ENCODE measurements at regions not wholly inside any gene's neighbourhood (a gene's known extent, or its start where the extent isn't known, plus 50 kb on each side); places are given as distances from the start of the nearest gene placed in this dataset.

- no peak overlapping the region for H3K27ac ChIP-seq
- intact Hi-C loops (cut with DNase I; ENCODE audit: low total_unique reads): no loop called here
Measured at GRCh38 chr3:56916716-56917360, 115.1 kb upstream of the ARHGEF3 start.

GRCh38 chr3:56915966-56916586, 114.3 kb upstream of the ARHGEF3 start:
- H3K27me3 ChIP-seq: no peaks in the 10 kb centered on the region
- no peak for TF ChIP-seq CTCF (IDR thresholded peaks at IDR 0.05)
- no peak for TF ChIP-seq POLR2A (IDR thresholded peaks at IDR 0.05)
- DNase-seq: no peak
- 52 to 71% methylated on average over 14 to 16 of the region's 16 CpGs for WGBS, 2 donors
- no peak overlapping the region for H3K27ac ChIP-seq
- H3K4me1 ChIP-seq: peaks cover 10% of the 10 kb centered on the region
- H3K9me3 ChIP-seq: no peaks in the 10 kb centered on the region
- H3K36me3 ChIP-seq (ENCODE audit: low read depth, missing control alignments): no peaks in the 10 kb centered on the region
- intact Hi-C loops (cut with DNase I; ENCODE audit: low total_unique reads): no loop called here
- no peak overlapping the region for H3K4me3 ChIP-seq

More at GRCh38 chr3:56916716-56917360, 115.1 kb upstream of the ARHGEF3 start:
- no peak for DNase-seq
- Histone ChIP-seq H3K9me3 (no peaks in the 10 kb centered on the region), H3K4me1 (peaks cover 17% of the 10 kb centered on the region), H3K4me3 (no peak overlapping the region), H3K27me3 (no peaks in the 10 kb centered on the region), H3K36me3 (ENCODE audit: low read depth, missing control alignments) (no peaks in the 10 kb centered on the region)
- 52 to 80% methylated on average over 4 of the region's 4 CpGs for whole genome bisulfite sequencing, 2 donors
- TF ChIP-seq CTCF (IDR thresholded peaks at IDR 0.05) (no peak), POLR2A (IDR thresholded peaks at IDR 0.05) (no peak)

GRCh38 chr3:56914646-56915045, 112.9 kb upstream of the ARHGEF3 start:
- 82 to 83% methylated on average over 3 of the region's 3 CpGs for WGBS, 2 donors
- TF ChIP-seq POLR2A (IDR thresholded peaks at IDR 0.05): no peak
- no peak for TF ChIP-seq CTCF (IDR thresholded peaks at IDR 0.05)

GRCh38 chr3:56911363-56911762, 109.6 kb upstream of the ARHGEF3 start:
- Histone ChIP-seq H3K9me3 (no peaks in the 10 kb centered on the region), H3K27ac (no peak overlapping the region), H3K4me3 (no peak overlapping the region), H3K36me3 (ENCODE audit: low read depth, missing control alignments) (no peaks in the 10 kb centered on the region), H3K4me1 (peaks cover 4% of the 10 kb centered on the region), H3K27me3 (no peaks in the 10 kb centered on the region)
- intact Hi-C loops (cut with DNase I; ENCODE audit: low total_unique reads): no loop called here
- no peak for TF ChIP-seq CTCF (IDR thresholded peaks at IDR 0.05)
- no peak for TF ChIP-seq POLR2A (IDR thresholded peaks at IDR 0.05)
- DNase-seq: no peak
- WGBS, 2 donors: 54 to 72% methylated on average over 8 of the region's 8 CpGs

More at GRCh38 chr3:56914646-56915045, 112.9 kb upstream of the ARHGEF3 start:
- Histone ChIP-seq H3K9me3 (no peaks in the 10 kb centered on the region), H3K36me3 (ENCODE audit: low read depth, missing control alignments) (no peaks in the 10 kb centered on the region), H3K4me3 (no peak overlapping the region), H3K4me1 (peaks cover 8% of the 10 kb centered on the region), H3K27ac (no peak overlapping the region), H3K27me3 (no peaks in the 10 kb centered on the region)
- intact Hi-C loops (cut with DNase I; ENCODE audit: low total_unique reads): no loop called here
- no peak for DNase-seq

- no peak for DNase-seq
- Histone ChIP-seq H3K4me3 (no peak overlapping the region), H3K9me3 (no peaks in the 10 kb centered on the region), H3K27ac (no peak overlapping the region), H3K36me3 (ENCODE audit: low read depth, missing control alignments) (no peaks in the 10 kb centered on the region), H3K4me1 (no peaks in the 10 kb centered on the region), H3K27me3 (no peaks in the 10 kb centered on the region)
- WGBS, 2 donors: 83 to 86% methylated on average over 6 of the region's 6 CpGs
- intact Hi-C loops (cut with DNase I; ENCODE audit: low total_unique reads): no loop called here
- no peak for TF ChIP-seq CTCF (IDR thresholded peaks at IDR 0.05)
- TF ChIP-seq POLR2A (IDR thresholded peaks at IDR 0.05): no peak
Measured at GRCh38 chr3:56909349-56909748, 107.6 kb upstream of the ARHGEF3 start.
